Suppressor macrophage (primary cell): ENCODE measurements at regions not wholly inside any gene's neighbourhood (a gene's known extent, or its start where the extent isn't known, plus 50 kb on each side); places are given as distances from the start of the nearest gene placed in this dataset.

Experiments used
- DNase-seq, 4 experiments: peaks; one replicate each; pipeline ENCODE4 v3.0.0-alpha.2; 2020 to 2022

GRCh38 chr2:150612957-150613710 is 125.7 kb upstream of the RND3 start:
- peak in 1 of 4 experiments; percentile 16 for DNase-seq

GRCh38 chr2:150610670-150611279 is 123.3 kb upstream of the RND3 start:
- no peak for DNase-seq

- DNase-seq = no peak
Measured at GRCh38 chr2:150609831-150610582, 122.5 kb upstream of the RND3 start.

- no peak for DNase-seq
Measured at GRCh38 chr2:150608341-150608740, 120.9 kb upstream of the RND3 start.

- DNase-seq = no peak
Measured at GRCh38 chr2:150607390-150607811, 119.9 kb upstream of the RND3 start.

- DNase-seq = peak in 2 of 4 experiments; percentile 18 to 21
Measured at GRCh38 chr2:150606380-150607060, 119.1 kb upstream of the RND3 start.

- no peak for DNase-seq
Measured at GRCh38 chr2:150605664-150606063, 118.2 kb upstream of the RND3 start.

GRCh38 chr2:150601280-150602038 is 114.0 kb upstream of the RND3 start:
- DNase-seq = no peak

GRCh38 chr2:150599889-150600288 is 112.4 kb upstream of the RND3 start:
- peak in 1 of 4 experiments; percentile 15 for DNase-seq

GRCh38 chr2:150598383-150598782 is 110.9 kb upstream of the RND3 start:
- no peak for DNase-seq

GRCh38 chr2:150595803-150596470 is 108.5 kb upstream of the RND3 start:
- DNase-seq = no peak

- no peak for DNase-seq
Measured at GRCh38 chr2:150594299-150594698, 106.8 kb upstream of the RND3 start.

- peak in 2 of 4 experiments; percentile 17 to 21 for DNase-seq
Measured at GRCh38 chr2:150591496-150592285, 104.2 kb upstream of the RND3 start.

GRCh38 chr2:150589681-150590080 is 102.2 kb upstream of the RND3 start:
- no peak for DNase-seq

GRCh38 chr2:150588506-150588870 is 101.0 kb upstream of the RND3 start:
- DNase-seq = no peak

GRCh38 chr2:150587547-150588505 is 100.4 kb upstream of the RND3 start:
- no peak for DNase-seq

- peak; percentile 14 to 60 (median 34) for DNase-seq
Measured at GRCh38 chr2:150586858-150587257, 99.4 kb upstream of the RND3 start.

GRCh38 chr2:150585221-150585971 is 97.9 kb upstream of the RND3 start:
- no peak for DNase-seq

GRCh38 chr2:150584081-150584480 is 96.6 kb upstream of the RND3 start:
- DNase-seq = no peak
